ENCODE measurements at regions not wholly inside any gene's neighbourhood (a gene's known extent, or its start where the extent isn't known, plus 50 kb on each side); places are given as distances from the start of the nearest gene placed in this dataset.
"Not testable (repeated sequence)": the region's sequence is repeated elsewhere in the genome, so short reads cannot be mapped to it uniquely, and the experiment has no call there.

GRCh38 chr4:186851291-186852072, 127.8 kb upstream of the FAT1 start:
- H3K4me1 ChIP-seq (ENCODE audit: insufficient read depth, low read length), result no peaks in the 10 kb centered on the region
- no peak overlapping the region for H3K4me3 ChIP-seq (ENCODE audit: low read depth in 1 of 2, low read length in 2 of 2)
- no peak overlapping the region for H3K9ac ChIP-seq (ENCODE audit: low read length)
- no peaks in the 10 kb centered on the region for H3K9me3 ChIP-seq (ENCODE audit: low read length)
- no peaks in the 10 kb centered on the region for H3K36me3 ChIP-seq (ENCODE audit: insufficient read depth, low read length)
- no peak overlapping the region for H3K27ac ChIP-seq (ENCODE audit: low read depth, low read length)
- H3K27me3 ChIP-seq (ENCODE audit: control insufficient read depth in 1 of 2, insufficient read depth in 2 of 2, low read length in 2 of 2), result no peaks in the 10 kb centered on the region

DNA sequence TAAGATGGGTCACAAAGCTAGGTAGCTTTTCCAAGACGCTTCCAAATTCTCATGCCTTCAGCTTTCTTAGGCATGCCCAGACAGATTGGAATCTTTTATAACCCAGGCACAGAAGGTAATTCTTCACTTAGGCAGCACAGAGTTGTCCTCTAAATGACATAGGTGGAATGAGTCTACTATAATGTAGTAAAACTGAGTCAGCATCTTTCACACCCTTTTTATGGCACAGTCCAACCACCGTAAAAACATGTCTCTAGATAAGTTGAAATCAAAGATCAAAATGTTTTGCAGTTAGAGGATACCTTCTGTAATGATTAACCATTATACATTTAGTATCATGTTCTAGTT, 128.4 kb upstream of the FAT1 start:
- H3K9me3 ChIP-seq (ENCODE audit: low read length), result no peaks in the 10 kb centered on the region
- no peaks in the 10 kb centered on the region for H3K36me3 ChIP-seq (ENCODE audit: insufficient read depth, low read length)
- no peak overlapping the region for H3K9ac ChIP-seq (ENCODE audit: low read length)
- H3K27me3 ChIP-seq (ENCODE audit: control insufficient read depth in 1 of 2, insufficient read depth in 2 of 2, low read length in 2 of 2), result no peaks in the 10 kb centered on the region
- H3K4me1 ChIP-seq (ENCODE audit: insufficient read depth, low read length), result no peaks in the 10 kb centered on the region
- H3K27ac ChIP-seq (ENCODE audit: low read depth, low read length), result no peak overlapping the region
- no peak overlapping the region for H3K4me3 ChIP-seq (ENCODE audit: low read depth in 1 of 2, low read length in 2 of 2)

DNA sequence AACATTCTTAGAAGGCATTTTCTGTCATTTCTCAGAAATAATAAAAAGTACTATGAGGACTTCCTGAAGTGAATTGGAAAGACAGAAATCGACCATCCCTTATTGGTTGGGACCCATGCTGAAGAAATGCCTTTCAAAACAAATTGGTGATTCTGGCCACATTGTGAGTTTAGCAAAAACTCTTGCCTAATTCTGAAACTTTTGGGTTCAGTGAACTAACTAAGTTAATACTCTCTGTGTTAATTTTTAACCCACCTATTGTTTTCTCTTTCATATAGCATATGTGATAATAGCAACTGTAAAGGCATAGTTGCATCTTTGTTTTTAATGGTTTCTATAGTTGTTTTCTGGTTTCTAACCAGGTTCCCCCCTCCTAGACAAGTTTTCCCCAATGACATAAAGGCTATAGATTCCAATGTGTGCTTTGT, 129.3 kb upstream of the FAT1 start:
- H3K9me3 ChIP-seq (ENCODE audit: low read length), result no peaks in the 10 kb centered on the region
- H3K4me3 ChIP-seq (ENCODE audit: low read depth in 1 of 2, low read length in 2 of 2), result no peak overlapping the region
- no peak overlapping the region for H3K9ac ChIP-seq (ENCODE audit: low read length)
- no peaks in the 10 kb centered on the region for H3K27me3 ChIP-seq (ENCODE audit: control insufficient read depth in 1 of 2, insufficient read depth in 2 of 2, low read length in 2 of 2)
- H3K4me1 ChIP-seq (ENCODE audit: insufficient read depth, low read length), result no peaks in the 10 kb centered on the region
- no peak overlapping the region for H3K27ac ChIP-seq (ENCODE audit: low read depth, low read length)
- no peaks in the 10 kb centered on the region for H3K36me3 ChIP-seq (ENCODE audit: insufficient read depth, low read length)

DNA sequence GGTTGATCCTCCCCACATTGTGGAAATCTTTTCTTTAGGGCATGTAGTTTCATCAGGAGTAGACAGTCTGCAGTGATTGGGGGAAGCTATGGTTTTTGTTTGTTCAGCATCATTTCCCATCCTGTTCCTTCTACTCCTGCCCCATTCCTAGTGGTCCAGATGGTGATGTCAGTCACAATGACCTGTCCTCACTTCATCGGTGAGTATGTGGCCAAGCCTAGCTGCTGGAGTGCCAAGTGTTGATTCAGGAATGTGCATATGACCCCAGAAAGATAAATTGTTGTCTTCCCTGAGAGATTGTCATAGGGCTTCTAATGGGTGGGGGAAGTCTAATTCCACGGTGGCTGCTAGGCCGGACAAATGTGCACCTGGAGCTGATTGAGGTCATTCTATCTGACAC, 130.6 kb upstream of the FAT1 start:
- H3K4me1 ChIP-seq (ENCODE audit: insufficient read depth, low read length), result no peaks in the 10 kb centered on the region
- no peak overlapping the region for H3K27ac ChIP-seq (ENCODE audit: low read depth, low read length)
- no peaks in the 10 kb centered on the region for H3K9me3 ChIP-seq (ENCODE audit: low read length)
- no peaks in the 10 kb centered on the region for H3K27me3 ChIP-seq (ENCODE audit: control insufficient read depth in 1 of 2, insufficient read depth in 2 of 2, low read length in 2 of 2)
- no peaks in the 10 kb centered on the region for H3K36me3 ChIP-seq (ENCODE audit: insufficient read depth, low read length)
- H3K9ac ChIP-seq (ENCODE audit: low read length), result no peak overlapping the region
- H3K4me3 ChIP-seq (ENCODE audit: low read depth in 1 of 2, low read length in 2 of 2), result no peak overlapping the region

GRCh38 chr4:186855111-186855510, 131.5 kb upstream of the FAT1 start:
- no peaks in the 10 kb centered on the region for H3K9me3 ChIP-seq (ENCODE audit: low read length)

GRCh38 chr4:186857793-186858192, 134.1 kb upstream of the FAT1 start:
- no peaks in the 10 kb centered on the region for H3K9me3 ChIP-seq (ENCODE audit: low read length)
- H3K27me3 ChIP-seq (ENCODE audit: control insufficient read depth in 1 of 2, insufficient read depth in 2 of 2, low read length in 2 of 2), result no peaks in the 10 kb centered on the region
- H3K4me3 ChIP-seq (ENCODE audit: low read depth in 1 of 2, low read length in 2 of 2), result no peak overlapping the region
- H3K4me1 ChIP-seq (ENCODE audit: insufficient read depth, low read length), result no peaks in the 10 kb centered on the region
- H3K9ac ChIP-seq (ENCODE audit: low read length), result no peak overlapping the region
- no peaks in the 10 kb centered on the region for H3K36me3 ChIP-seq (ENCODE audit: insufficient read depth, low read length)
- no peak overlapping the region for H3K27ac ChIP-seq (ENCODE audit: low read depth, low read length)

More at GRCh38 chr4:186855111-186855510, 131.5 kb upstream of the FAT1 start:
- no peaks in the 10 kb centered on the region for H3K27me3 ChIP-seq (ENCODE audit: control insufficient read depth in 1 of 2, insufficient read depth in 2 of 2, low read length in 2 of 2)
- no peaks in the 10 kb centered on the region for H3K36me3 ChIP-seq (ENCODE audit: insufficient read depth, low read length)
- no peak overlapping the region for H3K27ac ChIP-seq (ENCODE audit: low read depth, low read length)
- H3K9ac ChIP-seq (ENCODE audit: low read length), result no peak overlapping the region
- H3K4me1 ChIP-seq (ENCODE audit: insufficient read depth, low read length), result no peaks in the 10 kb centered on the region
- H3K4me3 ChIP-seq (ENCODE audit: low read depth in 1 of 2, low read length in 2 of 2), result no peak overlapping the region

DNA sequence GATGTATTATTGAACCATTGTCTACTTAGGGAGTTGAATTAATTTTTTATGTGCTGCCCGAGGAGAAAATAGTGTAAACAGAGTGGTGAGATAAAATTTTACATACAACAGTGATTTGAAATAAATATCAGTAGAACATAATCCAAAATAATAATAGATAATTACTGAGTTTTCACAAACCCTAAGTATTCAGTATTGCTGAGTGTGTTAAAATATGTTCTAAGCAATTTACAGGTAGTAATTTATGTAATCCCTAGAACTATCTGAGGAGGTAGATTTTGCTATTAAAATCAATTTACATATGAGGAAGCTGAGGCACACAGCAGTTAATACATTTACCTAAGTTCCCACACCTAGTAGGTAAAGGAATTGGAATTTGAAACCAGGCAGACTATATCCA, 134.7 kb upstream of the FAT1 start:
- Histone ChIP-seq H3K4me1 (ENCODE audit: insufficient read depth, low read length) (no peaks in the 10 kb centered on the region), H3K27ac (ENCODE audit: low read depth, low read length) (no peak overlapping the region), H3K4me3 (ENCODE audit: low read depth in 1 of 2, low read length in 2 of 2) (no peak overlapping the region), H3K9ac (ENCODE audit: low read length) (no peak overlapping the region), H3K9me3 (ENCODE audit: low read length) (no peaks in the 10 kb centered on the region), H3K36me3 (ENCODE audit: insufficient read depth, low read length) (no peaks in the 10 kb centered on the region), H3K27me3 (ENCODE audit: control insufficient read depth in 1 of 2, insufficient read depth in 2 of 2, low read length in 2 of 2) (no peaks in the 10 kb centered on the region)

DNA sequence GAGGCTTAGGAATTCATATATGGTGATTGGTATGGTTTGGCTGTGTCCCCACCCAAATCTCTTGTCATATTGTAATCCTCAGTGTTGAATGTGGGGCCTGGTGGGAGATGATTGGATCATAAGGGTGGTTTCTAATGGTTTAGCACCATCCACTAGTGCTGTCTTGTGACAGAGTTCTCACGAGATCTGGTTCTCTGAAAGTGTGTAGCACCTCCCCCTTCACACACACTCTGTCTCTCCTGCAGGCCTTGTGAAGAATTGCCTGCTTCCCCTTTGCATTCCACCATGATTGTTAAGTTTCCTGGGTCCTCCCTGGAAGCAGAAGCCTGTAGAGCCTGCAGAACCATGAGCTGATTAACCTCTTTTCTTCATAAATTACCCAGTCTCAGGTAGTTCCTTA, 135.8 kb upstream of the FAT1 start:
- no peak overlapping the region for H3K4me3 ChIP-seq (ENCODE audit: low read depth in 1 of 2, low read length in 2 of 2)
- H3K9me3 ChIP-seq (ENCODE audit: low read length), result no peaks in the 10 kb centered on the region
- no peaks in the 10 kb centered on the region for H3K4me1 ChIP-seq (ENCODE audit: insufficient read depth, low read length)
- no peak overlapping the region for H3K27ac ChIP-seq (ENCODE audit: low read depth, low read length)
- H3K9ac ChIP-seq (ENCODE audit: low read length), result no peak overlapping the region
- H3K36me3 ChIP-seq (ENCODE audit: insufficient read depth, low read length), result no peaks in the 10 kb centered on the region
- no peaks in the 10 kb centered on the region for H3K27me3 ChIP-seq (ENCODE audit: control insufficient read depth in 1 of 2, insufficient read depth in 2 of 2, low read length in 2 of 2)

GRCh38 chr4:186861317-186861716, 137.7 kb upstream of the FAT1 start:
- no peaks in the 10 kb centered on the region for H3K9me3 ChIP-seq (ENCODE audit: low read length)
- no peaks in the 10 kb centered on the region for H3K36me3 ChIP-seq (ENCODE audit: insufficient read depth, low read length)

GRCh38 chr4:186871856-186872255, 148.2 kb upstream of the FAT1 start:
- Histone ChIP-seq H3K9me3 (ENCODE audit: low read length) (no peaks in the 10 kb centered on the region), H3K4me3 (ENCODE audit: low read depth in 1 of 2, low read length in 2 of 2) (no peak overlapping the region), H3K36me3 (ENCODE audit: insufficient read depth, low read length) (no peaks in the 10 kb centered on the region), H3K27me3 (ENCODE audit: control insufficient read depth in 1 of 2, insufficient read depth in 2 of 2, low read length in 2 of 2) (no peaks in the 10 kb centered on the region), H3K27ac (ENCODE audit: low read depth, low read length) (no peak overlapping the region), H3K4me1 (ENCODE audit: insufficient read depth, low read length) (no peaks in the 10 kb centered on the region), H3K9ac (ENCODE audit: low read length) (no peak overlapping the region)

More at GRCh38 chr4:186861317-186861716, 137.7 kb upstream of the FAT1 start:
- no peaks in the 10 kb centered on the region for H3K27me3 ChIP-seq (ENCODE audit: control insufficient read depth in 1 of 2, insufficient read depth in 2 of 2, low read length in 2 of 2)
- no peak overlapping the region for H3K4me3 ChIP-seq (ENCODE audit: low read depth in 1 of 2, low read length in 2 of 2)
- H3K4me1 ChIP-seq (ENCODE audit: insufficient read depth, low read length), result no peaks in the 10 kb centered on the region
- H3K9ac ChIP-seq (ENCODE audit: low read length), result no peak overlapping the region
- H3K27ac ChIP-seq (ENCODE audit: low read depth, low read length), result no peak overlapping the region

- H3K4me1 ChIP-seq (ENCODE audit: insufficient read depth, low read length); H3K9me3 ChIP-seq (ENCODE audit: low read length); H3K27ac ChIP-seq (ENCODE audit: low read depth, low read length); H3K9ac ChIP-seq (ENCODE audit: low read length); H3K4me3 ChIP-seq (ENCODE audit: low read depth in 1 of 2, low read length in 2 of 2); H3K27me3 ChIP-seq (ENCODE audit: control insufficient read depth in 1 of 2, insufficient read depth in 2 of 2, low read length in 2 of 2); H3K36me3 ChIP-seq (ENCODE audit: insufficient read depth, low read length): not testable (repeated sequence)
These were observed 149.4 kb upstream of the FAT1 start for GRCh38 chr4:186873095-186873494.

DNA sequence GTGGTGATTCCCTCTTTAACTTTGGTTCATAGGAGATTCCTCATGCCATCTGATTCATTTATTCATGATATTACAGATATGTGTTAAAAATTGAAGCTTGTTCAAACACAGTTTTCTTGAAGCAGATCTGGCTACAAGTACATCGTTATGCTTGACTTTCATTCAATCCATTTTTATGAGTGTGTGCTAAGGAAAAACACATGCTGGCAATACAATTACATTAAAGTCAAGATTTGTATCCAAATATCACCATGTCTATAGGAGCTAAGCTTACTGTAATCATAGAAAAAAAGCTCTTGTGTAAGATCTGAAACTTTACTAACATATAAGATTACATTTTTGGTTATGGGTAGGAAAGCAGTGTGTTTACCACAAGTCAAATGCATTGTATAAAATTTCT, 151.8 kb upstream of the FAT1 start:
- Histone ChIP-seq H3K9me3 (ENCODE audit: low read length) (no peaks in the 10 kb centered on the region), H3K4me3 (ENCODE audit: low read depth in 1 of 2, low read length in 2 of 2) (no peak overlapping the region), H3K27ac (ENCODE audit: low read depth, low read length) (no peak overlapping the region), H3K27me3 (ENCODE audit: control insufficient read depth in 1 of 2, insufficient read depth in 2 of 2, low read length in 2 of 2) (no peaks in the 10 kb centered on the region), H3K4me1 (ENCODE audit: insufficient read depth, low read length) (no peaks in the 10 kb centered on the region), H3K36me3 (ENCODE audit: insufficient read depth, low read length) (no peaks in the 10 kb centered on the region), H3K9ac (ENCODE audit: low read length) (no peak overlapping the region)
